Endothelial cell of umbilical vein (primary cell): ENCODE measurements at regions not wholly inside any gene's neighbourhood (a gene's known extent, or its start where the extent isn't known, plus 50 kb on each side); places are given as distances from the start of the nearest gene placed in this dataset.

Source experiments
- CTCF ChIP-seq, 2 donors: IDR thresholded peaks; 1 replicate in 1 of 2; 2 replicates in 1 of 2; pipeline ENCODE4 v1.5.1; 2011; ENCODE audit warnings: low read length in 2 of 2, mild to moderate bottlenecking in 2 of 2, moderate library complexity in 2 of 2, control low read depth in 1 of 2, inconsistent platforms in 1 of 2, low read depth in 1 of 2; ENCODE audit not compliant: insufficient read depth in 1 of 2; ENCODE audit errors: extremely low read depth in 1 of 2
- EZH2 ChIP-seq: IDR thresholded peaks from 2 replicates; pipeline ENCODE4 v1.6.1; 2012; ENCODE audit warnings: borderline replicate concordance, low read depth, mild to moderate bottlenecking, moderate library complexity, low read length, inconsistent platforms; ENCODE audit not compliant: severe bottlenecking
- JUN ChIP-seq: IDR thresholded peaks from 2 replicates; pipeline ENCODE4 v1.6.1; 2011; ENCODE audit warnings: borderline replicate concordance, low read depth; ENCODE audit not compliant: insufficient read length, insufficient read depth
- POLR2A ChIP-seq: IDR thresholded peaks from 2 replicates; pipeline ENCODE4 v1.6.1; 2012; ENCODE audit warnings: low read depth, mild to moderate bottlenecking, control low read depth, low read length

- no peak for TF ChIP-seq CTCF (IDR thresholded peaks at IDR 0.05; ENCODE audit: extremely low read depth in 1 of 2, insufficient read depth in 1 of 2, low read depth in 1 of 2, low read length in 2 of 2)
- no peak for TF ChIP-seq POLR2A
- TF ChIP-seq EZH2, result no peak
- TF ChIP-seq JUN, result no peak
Measured at GRCh38 chr1:94342416-94342815, 75.8 kb upstream of the ABCD3 start.
